ENCODE measurements at regions not wholly inside any gene's neighbourhood (a gene's known extent, or its start where the extent isn't known, plus 50 kb on each side); places are given as distances from the start of the nearest gene placed in this dataset.

GRCh38 chr3:102544741-102545140, 109.9 kb downstream of the ZPLD1 start:
- no peak for TF ChIP-seq CTCF (IDR thresholded peaks at IDR 0.05; ENCODE audit: insufficient read depth, low read length)

GRCh38 chr3:102545276-102545675, 110.5 kb downstream of the ZPLD1 start:
- TF ChIP-seq CTCF (IDR thresholded peaks at IDR 0.05; ENCODE audit: insufficient read depth, low read length), result no peak
- H3K4me3 ChIP-seq (ENCODE audit: low read depth, low read length), result no peak overlapping the region

More at GRCh38 chr3:102544741-102545140, 109.9 kb downstream of the ZPLD1 start:
- H3K4me3 ChIP-seq (ENCODE audit: low read depth, low read length), result no peak overlapping the region
- no peak for DNase-seq (ENCODE audit: low read depth)

GRCh38 chr3:102553876-102554275, 119.1 kb downstream of the ZPLD1 start:
- no peak for DNase-seq (ENCODE audit: low read depth)
- TF ChIP-seq CTCF (IDR thresholded peaks at IDR 0.05; ENCODE audit: insufficient read depth, low read length), result no peak
- no peak overlapping the region for H3K4me3 ChIP-seq (ENCODE audit: low read depth, low read length)

More at GRCh38 chr3:102545276-102545675, 110.5 kb downstream of the ZPLD1 start:
- no peak for DNase-seq (ENCODE audit: low read depth)

GRCh38 chr3:102570511-102570910, 135.7 kb downstream of the ZPLD1 start:
- DNase-seq (ENCODE audit: low read depth), result no peak
- no peak overlapping the region for H3K4me3 ChIP-seq (ENCODE audit: low read depth, low read length)
- TF ChIP-seq CTCF (IDR thresholded peaks at IDR 0.05; ENCODE audit: insufficient read depth, low read length), result no peak

- H3K4me3 ChIP-seq (ENCODE audit: low read depth, low read length), result no peak overlapping the region
- no peak for DNase-seq (ENCODE audit: low read depth)
- no peak for TF ChIP-seq CTCF (IDR thresholded peaks at IDR 0.05; ENCODE audit: insufficient read depth, low read length)
Measured at GRCh38 chr3:102571006-102571405, 136.2 kb downstream of the ZPLD1 start.

GRCh38 chr3:102571720-102572384, 137.0 kb downstream of the ZPLD1 start:
- TF ChIP-seq CTCF (IDR thresholded peaks at IDR 0.05; ENCODE audit: insufficient read depth, low read length), result no peak
- no peak overlapping the region for H3K4me3 ChIP-seq (ENCODE audit: low read depth, low read length)
- DNase-seq (ENCODE audit: low read depth), result no peak

Measured in fibroblast of the aortic adventitia (primary cell).